ENCODE measurements at regions not wholly inside any gene's neighbourhood (a gene's known extent, or its start where the extent isn't known, plus 50 kb on each side); places are given as distances from the start of the nearest gene placed in this dataset.

GRCh38 chr4:10803713-10804343 lies 119.3 kb upstream of the CLNK start:
- Mint-ChIP-seq H3K27me3 (ENCODE audit: low read depth in 2 of 2) (peaks cover 7 to 10% of the 10 kb centered on the region in 2 donors), H3K9me3 (peaks cover 0 to 2% of the 10 kb centered on the region in 2 donors), H3K27ac (no peak overlapping the region), H3K36me3 (no peaks in the 10 kb centered on the region), H3K4me3 (no peak overlapping the region), H3K4me1 (peaks cover 0 to 5% of the 10 kb centered on the region in 2 donors)
- intact Hi-C loops (cut with micrococcal nuclease) = no loop called here
- Histone ChIP-seq H3K4me1 (ENCODE audit: control insufficient read depth, insufficient read depth, low read length) (no peaks in the 10 kb centered on the region), H3K27ac (ENCODE audit: low read length) (no peak overlapping the region), H3K36me3 (ENCODE audit: control insufficient read depth, insufficient read depth, low read length) (no peaks in the 10 kb centered on the region), H3K4me3 (ENCODE audit: low read length) (no peak overlapping the region), H3K27me3 (ENCODE audit: control insufficient read depth, insufficient read depth, low read length) (no peaks in the 10 kb centered on the region), H3K9me3 (ENCODE audit: control insufficient read depth, insufficient read depth, low read length) (no peaks in the 10 kb centered on the region)
- DNase-seq (no peak), ATAC-seq (no peak)
- WGBS (ENCODE audit: insufficient coverage) = 48% methylated on average over 4 of the region's 4 CpGs
- TF ChIP-seq CTCF (IDR thresholded peaks at IDR 0.05) = no peak

- no peaks in the 10 kb centered on the region for H3K36me3 Mint-ChIP-seq
- no peaks in the 10 kb centered on the region for H3K9me3 ChIP-seq (ENCODE audit: control insufficient read depth, insufficient read depth, low read length)
- no peak overlapping the region for H3K27ac Mint-ChIP-seq
- intact Hi-C loops (cut with micrococcal nuclease) = no loop called here
- H3K27me3 ChIP-seq (ENCODE audit: control insufficient read depth, insufficient read depth, low read length) = no peaks in the 10 kb centered on the region
- DNase-seq (no peak), ATAC-seq (no peak)
- H3K36me3 ChIP-seq (ENCODE audit: control insufficient read depth, insufficient read depth, low read length) = no peaks in the 10 kb centered on the region
- H3K27ac ChIP-seq (ENCODE audit: low read length) = no peak overlapping the region
- H3K4me3 Mint-ChIP-seq = no peak overlapping the region
- TF ChIP-seq CTCF (IDR thresholded peaks at IDR 0.05) = no peak
- peaks cover 3 to 6% of the 10 kb centered on the region in 2 donors for H3K27me3 Mint-ChIP-seq (ENCODE audit: low read depth in 2 of 2)
- H3K4me1 ChIP-seq (ENCODE audit: control insufficient read depth, insufficient read depth, low read length) = no peaks in the 10 kb centered on the region
- no peak overlapping the region for H3K4me3 ChIP-seq (ENCODE audit: low read length)
- H3K9me3 Mint-ChIP-seq = no peaks in the 10 kb centered on the region
- H3K4me1 Mint-ChIP-seq = no peaks in the 10 kb centered on the region
Observed at GRCh38 chr4:10787365-10787764, 102.8 kb upstream of the CLNK start.

- DNase-seq = no peak
- H3K36me3 ChIP-seq (ENCODE audit: control insufficient read depth, insufficient read depth, low read length) = no peaks in the 10 kb centered on the region
- H3K4me1 ChIP-seq (ENCODE audit: control insufficient read depth, insufficient read depth, low read length) = no peaks in the 10 kb centered on the region
- Mint-ChIP-seq H3K4me3 (no peak overlapping the region), H3K27me3 (ENCODE audit: low read depth in 2 of 2) (peaks cover 3 to 6% of the 10 kb centered on the region in 2 donors), H3K27ac (no peak overlapping the region), H3K9me3 (no peaks in the 10 kb centered on the region), H3K36me3 (no peaks in the 10 kb centered on the region), H3K4me1 (no peaks in the 10 kb centered on the region)
- H3K27me3 ChIP-seq (ENCODE audit: control insufficient read depth, insufficient read depth, low read length) = no peaks in the 10 kb centered on the region
- no peak for TF ChIP-seq CTCF (IDR thresholded peaks at IDR 0.05)
- intact Hi-C loops (cut with micrococcal nuclease) = no loop called here
- H3K4me3 ChIP-seq (ENCODE audit: low read length) = no peak overlapping the region
- no peaks in the 10 kb centered on the region for H3K9me3 ChIP-seq (ENCODE audit: control insufficient read depth, insufficient read depth, low read length)
- 92% methylated on average over 2 of the region's 2 CpGs for WGBS (ENCODE audit: insufficient coverage)
- no peak overlapping the region for H3K27ac ChIP-seq (ENCODE audit: low read length)
- no peak for ATAC-seq
Observed at GRCh38 chr4:10784621-10785020, 100.1 kb upstream of the CLNK start.

GRCh38 chr4:10783351-10783750 lies 98.8 kb upstream of the CLNK start:
- DNase-seq = no peak
- intact Hi-C loops (cut with micrococcal nuclease) = no loop called here
- Mint-ChIP-seq H3K27me3 (ENCODE audit: low read depth in 2 of 2) (peaks cover 3 to 6% of the 10 kb centered on the region in 2 donors), H3K27ac (no peak overlapping the region), H3K36me3 (no peaks in the 10 kb centered on the region), H3K9me3 (no peaks in the 10 kb centered on the region), H3K4me1 (no peaks in the 10 kb centered on the region), H3K4me3 (no peak overlapping the region)
- Histone ChIP-seq H3K4me3 (ENCODE audit: low read length) (no peak overlapping the region), H3K27ac (ENCODE audit: low read length) (no peak overlapping the region), H3K36me3 (ENCODE audit: control insufficient read depth, insufficient read depth, low read length) (no peaks in the 10 kb centered on the region), H3K9me3 (ENCODE audit: control insufficient read depth, insufficient read depth, low read length) (no peaks in the 10 kb centered on the region), H3K27me3 (ENCODE audit: control insufficient read depth, insufficient read depth, low read length) (no peaks in the 10 kb centered on the region), H3K4me1 (ENCODE audit: control insufficient read depth, insufficient read depth, low read length) (no peaks in the 10 kb centered on the region)
- no peak for TF ChIP-seq CTCF (IDR thresholded peaks at IDR 0.05)
- 86% methylated on average over 3 of the region's 3 CpGs for WGBS (ENCODE audit: insufficient coverage)
- no peak for ATAC-seq
